ENCODE measurements at regions not wholly inside any gene's neighbourhood (a gene's known extent, or its start where the extent isn't known, plus 50 kb on each side); places are given as distances from the start of the nearest gene placed in this dataset.
A peak's percentile ranks its signal among the peaks of the same experiment; 100 is the strongest.
"Not testable (repeated sequence)": the region's sequence is repeated elsewhere in the genome, so short reads cannot be mapped to it uniquely, and the experiment has no call there.

GRCh38 chr14:39499514-39499913 lies 67.3 kb upstream of the FBXO33 start:
- no peak for DNase-seq

GRCh38 chr14:39497677-39498076 lies 65.4 kb upstream of the FBXO33 start:
- DNase-seq, result not testable (repeated sequence)

DNA sequence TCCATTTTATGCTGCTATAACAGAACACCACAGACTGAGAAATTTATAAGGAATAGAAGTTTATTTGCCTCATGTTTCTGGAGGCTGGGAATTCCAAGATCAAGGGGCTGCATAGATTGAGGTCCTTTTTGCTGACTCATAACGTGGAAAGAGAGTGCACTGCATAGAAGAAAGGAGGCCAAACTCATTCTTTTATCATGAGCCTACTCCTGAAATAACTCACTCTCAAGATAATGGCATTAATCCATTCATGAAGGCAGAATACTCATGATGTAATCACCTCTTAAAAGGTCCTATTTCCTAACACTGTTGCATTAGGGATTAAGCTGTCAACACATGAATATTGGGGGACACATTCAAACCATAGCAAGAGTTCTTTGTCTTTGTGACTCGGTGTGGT lies 60.0 kb upstream of the FBXO33 start:
- peak; percentile 92 for DNase-seq

GRCh38 chr14:39491134-39491571 lies 58.9 kb upstream of the FBXO33 start:
- DNase-seq, result peak; percentile 49

DNA sequence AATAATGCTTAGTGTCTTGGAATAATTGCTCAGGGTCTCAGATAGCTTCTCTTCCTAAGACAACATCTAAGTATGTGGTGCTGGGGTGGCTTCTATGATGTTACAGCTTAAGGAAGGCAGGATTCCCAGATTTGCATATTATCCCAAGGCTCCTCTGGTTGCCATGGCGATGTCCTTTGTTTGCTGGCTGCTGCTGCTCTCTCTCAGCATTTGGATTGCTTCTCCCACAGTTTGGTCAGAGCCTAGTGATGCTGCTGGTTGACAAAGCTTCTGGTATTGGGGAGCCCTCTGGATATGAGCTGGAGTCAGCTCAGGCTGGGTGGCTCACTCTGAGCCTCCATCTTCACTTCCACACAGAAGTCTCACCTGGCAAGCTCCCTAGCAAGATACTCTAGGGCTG lies 56.4 kb upstream of the FBXO33 start:
- DNase-seq, result no peak

DNA sequence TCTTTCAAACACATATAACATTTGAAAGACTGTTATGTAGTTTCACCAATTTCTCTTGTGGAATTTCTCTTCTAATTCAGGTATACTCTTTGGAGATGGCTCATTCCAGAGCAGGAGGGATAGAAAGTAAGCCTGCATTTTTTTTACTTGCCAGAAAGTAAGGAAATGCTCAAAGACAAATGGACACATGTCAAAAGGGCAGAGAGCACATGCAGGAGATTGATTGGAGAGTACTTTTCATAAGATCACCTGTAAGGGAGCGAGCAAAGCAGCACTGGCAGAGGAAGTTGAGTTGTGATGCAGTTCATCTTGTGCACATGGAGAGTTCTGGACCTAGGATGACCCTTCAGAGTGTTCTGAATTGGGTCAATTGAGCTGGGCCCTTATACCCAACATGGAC lies 51.4 kb upstream of the FBXO33 start:
- no peak for DNase-seq

Measured in fibroblast of upper back skin (primary cell).